CD4-positive, alpha-beta T cell (primary cell): ENCODE measurements at regions not wholly inside any gene's neighbourhood (a gene's known extent, or its start where the extent isn't known, plus 50 kb on each side); places are given as distances from the start of the nearest gene placed in this dataset.

ENCODE experiments used
- ATAC-seq: fragments of 200-7000 bp; cut with Tn5 transposase; one replicate; pipeline ENCODE4 v1.10.0; 2022; ENCODE audit warnings: mild to moderate bottlenecking; ENCODE audit not compliant: poor library complexity
- CTCF ChIA-PET: fragments of 350-600 bp; sonication (Branson Sonifier 250); formaldehyde crosslinking; loops from one replicate; lab custom pipeline; 2021; ENCODE audit warnings: antibody characterized with exemption, inconsistent platforms; lab: Charles Lee
- POLR2A ChIA-PET: fragments of 350-600 bp; sonication (Branson Sonifier 250); formaldehyde crosslinking; loops from one replicate; lab custom pipeline; 2021; ENCODE audit warnings: antibody characterized with exemption, inconsistent platforms; lab: Charles Lee
- DNase-seq, 14 experiments: peaks; one replicate each; pipeline ENCODE4 v3.0.0-alpha.2; 2013 to 2020; ENCODE audit warnings: mixed read lengths in 2 of 14
- H3K27ac ChIP-seq, 2 donors: one replicate each; pipeline versions ENCODE4 v1.5.1 to v1.7.0; 2013; ENCODE audit warnings: low read length in 2 of 2, low read depth in 1 of 2, mild to moderate bottlenecking in 1 of 2
- H3K27me3 ChIP-seq, 2 experiments: 1 replicate in 1 of 2; 2 replicates in 1 of 2; pipeline versions ENCODE4 v1.6.1 to v1.7.0; 2013; ENCODE audit warnings: low read length in 2 of 2, control low read depth in 1 of 2, mild to moderate bottlenecking in 1 of 2, moderate library complexity in 1 of 2; ENCODE audit not compliant: insufficient read depth in 2 of 2, control insufficient read depth in 1 of 2
- H3K36me3 ChIP-seq: one replicate; pipeline ENCODE4 v1.6.1; 2013; ENCODE audit warnings: low read length, control low read depth; ENCODE audit not compliant: insufficient read depth
- H3K4me1 ChIP-seq: one replicate; pipeline ENCODE4 v1.6.1; 2013; ENCODE audit warnings: low read length, control low read depth; ENCODE audit not compliant: insufficient read depth
- H3K4me3 ChIP-seq: one replicate; pipeline ENCODE4 v1.5.1; 2013; ENCODE audit warnings: mild to moderate bottlenecking, low read length, moderate library complexity
- H3K9me3 ChIP-seq, 2 experiments: 1 replicate in 1 of 2; 2 replicates in 1 of 2; pipeline versions ENCODE4 v1.6.1 to v1.7.0; 2013; ENCODE audit warnings: low read length in 2 of 2, mild to moderate bottlenecking in 2 of 2, control low read depth in 1 of 2, moderate library complexity in 1 of 2; ENCODE audit not compliant: control insufficient read depth in 1 of 2, insufficient read depth in 1 of 2
- H3K27ac Mint-ChIP-seq: one replicate; pipeline ENCODE4 v1.8.0; 2020; ENCODE audit warnings: mixed read lengths
- H3K27me3 Mint-ChIP-seq: one replicate; pipeline ENCODE4 v1.8.0; 2021; ENCODE audit warnings: mixed read lengths
- H3K36me3 Mint-ChIP-seq: one replicate; pipeline ENCODE4 v1.8.0; 2021; ENCODE audit warnings: low read depth, mixed read lengths
- H3K4me1 Mint-ChIP-seq: one replicate; pipeline ENCODE4 v1.8.0; 2021; ENCODE audit warnings: low read depth, mixed read lengths
- H3K4me3 Mint-ChIP-seq: one replicate; pipeline ENCODE4 v1.8.0; 2020; ENCODE audit warnings: mild to moderate bottlenecking, mixed read lengths
- H3K9me3 Mint-ChIP-seq: one replicate; pipeline ENCODE4 v1.8.0; 2020; ENCODE audit warnings: mixed read lengths
- CTCF ChIP-seq: fragments of 200-600 bp; IDR thresholded peaks from one replicate; pipeline ENCODE4 v1.8.0; 2022; ENCODE audit warnings: antibody characterized with exemption, mild to moderate bottlenecking
- intact Hi-C, 2 experiments: fragments of 100-400 bp; cut with DNase I in 1 of 2; cut with micrococcal nuclease in 1 of 2; formaldehyde crosslinking; loops; one replicate each; pipeline versions ENCODE4 v1.15.1 to v1.9.0; 2023 to 2025; cut with DNase I, micrococcal nuclease

GRCh38 chr11:130600616-130601015 lies 152.2 kb downstream of the ADAMTS15 start:
- Mint-ChIP-seq H3K27me3 (no peaks in the 10 kb centered on the region), H3K27ac (no peak overlapping the region), H3K36me3 (no peaks in the 10 kb centered on the region), H3K4me1 (no peaks in the 10 kb centered on the region), H3K4me3 (no peak overlapping the region), H3K9me3 (no peaks in the 10 kb centered on the region)
- TF ChIP-seq CTCF = no peak
- Histone ChIP-seq H3K4me3 (no peak overlapping the region), H3K27ac (no peak overlapping the region), H3K9me3 (peaks cover 0 to 14% of the 10 kb centered on the region in 2 experiments), H3K27me3 (no peaks in the 10 kb centered on the region), H3K4me1 (no peaks in the 10 kb centered on the region), H3K36me3 (no peaks in the 10 kb centered on the region)
- intact Hi-C loops = loop anchor here in 1 of 2 experiments (1.0 kb wide), 1 partner anchor 17 kb away; no protein-coding TSS in a partner anchor
- CTCF ChIA-PET = no interaction called here
- POLR2A ChIA-PET = no interaction called here
- DNase-seq = no peak
- ATAC-seq = no peak

- no peaks in the 10 kb centered on the region for H3K4me1 Mint-ChIP-seq
- Histone ChIP-seq H3K27ac (no peak overlapping the region), H3K36me3 (no peaks in the 10 kb centered on the region), H3K4me3 (no peak overlapping the region), H3K9me3 (peaks cover 0 to 14% of the 10 kb centered on the region in 2 experiments), H3K4me1 (no peaks in the 10 kb centered on the region), H3K27me3 (no peaks in the 10 kb centered on the region)
- no peak overlapping the region for H3K4me3 Mint-ChIP-seq
- no peaks in the 10 kb centered on the region for H3K27me3 Mint-ChIP-seq
- H3K27ac Mint-ChIP-seq = no peak overlapping the region
- intact Hi-C loops = loop anchor here in 1 of 2 experiments (1.0 kb wide), 1 partner anchor 16 kb away; no protein-coding TSS in a partner anchor
- H3K36me3 Mint-ChIP-seq = no peaks in the 10 kb centered on the region
- POLR2A ChIA-PET = no interaction called here
- CTCF ChIA-PET = no interaction called here
- DNase-seq (no peak), ATAC-seq (no peak)
- no peak for TF ChIP-seq CTCF
- H3K9me3 Mint-ChIP-seq = no peaks in the 10 kb centered on the region
Observed at GRCh38 chr11:130601141-130601540, 152.7 kb downstream of the ADAMTS15 start.

GRCh38 chr11:130601764-130602460 lies 153.5 kb downstream of the ADAMTS15 start:
- H3K4me1 ChIP-seq = no peaks in the 10 kb centered on the region
- no peak for DNase-seq
- H3K36me3 ChIP-seq = no peaks in the 10 kb centered on the region
- Mint-ChIP-seq H3K36me3 (no peaks in the 10 kb centered on the region), H3K27me3 (no peaks in the 10 kb centered on the region), H3K4me1 (no peaks in the 10 kb centered on the region), H3K27ac (no peak overlapping the region), H3K4me3 (no peak overlapping the region), H3K9me3 (no peaks in the 10 kb centered on the region)
- ChIA-PET POLR2A (interaction anchor here (0.6 kb wide), 1 partner anchor 7 kb away, joined by 5 read pairs; no protein-coding TSS in a partner anchor), CTCF (no interaction called here)
- peaks cover 0 to 14% of the 10 kb centered on the region in 2 experiments for H3K9me3 ChIP-seq
- H3K4me3 ChIP-seq = no peak overlapping the region
- TF ChIP-seq CTCF = no peak
- H3K27ac ChIP-seq = no peak overlapping the region
- ATAC-seq = no peak
- H3K27me3 ChIP-seq = no peaks in the 10 kb centered on the region
- intact Hi-C loops = loop anchor here in 1 of 2 experiments (1.0 kb wide), 1 partner anchor 15 kb away; no protein-coding TSS in a partner anchor
